ENCODE measurements at regions not wholly inside any gene's neighbourhood (a gene's known extent, or its start where the extent isn't known, plus 50 kb on each side); places are given as distances from the start of the nearest gene placed in this dataset.
A peak's percentile ranks its signal among the peaks of the same experiment; 100 is the strongest.
"Not testable (repeated sequence)": the region's sequence is repeated elsewhere in the genome, so short reads cannot be mapped to it uniquely, and the experiment has no call there.

DNA sequence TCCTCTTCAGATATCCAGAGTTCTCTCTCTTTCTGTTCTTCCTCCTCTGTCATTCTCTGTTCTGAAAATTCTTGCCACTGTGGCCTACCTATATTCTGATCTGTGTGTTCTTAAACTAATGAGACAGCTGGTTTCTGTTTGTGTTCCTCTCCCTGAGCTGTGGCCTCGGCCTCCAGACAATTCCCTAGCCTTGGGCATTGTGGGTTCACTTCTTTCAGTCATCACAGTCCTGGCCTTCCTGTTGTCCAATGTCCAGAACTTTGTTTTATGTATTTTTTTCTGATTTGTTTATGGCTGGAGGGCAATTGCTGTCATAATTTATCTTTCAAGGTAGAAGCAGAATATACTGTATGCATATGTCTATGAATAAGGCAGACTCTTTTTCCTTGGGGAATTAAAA is 173.2 kb upstream of the MTPN start:
- DNase-seq: no peak

DNA sequence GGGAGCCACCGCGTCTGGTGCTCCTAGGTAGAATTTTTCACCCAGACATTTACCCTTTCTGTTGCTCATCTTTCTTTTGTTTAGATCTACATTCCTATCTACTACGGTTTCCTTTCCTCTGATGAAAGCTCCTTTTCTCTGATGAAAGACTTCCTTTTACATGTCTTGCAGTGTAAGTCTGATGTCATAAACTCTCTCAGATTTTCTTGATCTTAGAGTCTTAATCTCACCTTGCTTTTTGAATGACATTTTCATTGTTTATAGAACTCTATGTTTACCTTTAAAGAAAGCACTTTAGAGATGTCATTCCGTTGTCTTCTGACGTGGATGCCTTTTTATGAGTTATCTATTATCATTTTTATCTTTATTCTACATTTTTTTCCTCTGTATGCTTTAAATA is 171.8 kb upstream of the MTPN start:
- DNase-seq: no peak

DNA sequence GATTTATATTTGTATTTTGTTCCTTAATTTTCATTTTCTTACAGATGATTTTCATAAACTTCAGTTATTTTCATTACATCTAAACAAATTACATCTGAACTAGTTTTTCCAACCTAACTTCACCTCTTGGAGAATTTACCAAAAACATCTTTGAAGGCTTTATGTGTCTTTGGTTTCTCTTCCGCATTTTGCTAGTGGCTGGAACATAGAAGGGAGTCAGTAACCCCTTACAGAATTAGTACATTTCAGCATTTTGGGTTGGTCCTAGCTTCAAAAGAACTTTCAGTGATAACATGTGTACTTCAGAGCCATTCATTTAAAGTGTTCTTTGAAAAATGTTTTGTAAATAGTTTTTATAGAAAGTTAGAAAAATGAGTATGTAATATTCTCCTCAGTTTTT is 169.8 kb upstream of the MTPN start:
- no peak for DNase-seq

DNA sequence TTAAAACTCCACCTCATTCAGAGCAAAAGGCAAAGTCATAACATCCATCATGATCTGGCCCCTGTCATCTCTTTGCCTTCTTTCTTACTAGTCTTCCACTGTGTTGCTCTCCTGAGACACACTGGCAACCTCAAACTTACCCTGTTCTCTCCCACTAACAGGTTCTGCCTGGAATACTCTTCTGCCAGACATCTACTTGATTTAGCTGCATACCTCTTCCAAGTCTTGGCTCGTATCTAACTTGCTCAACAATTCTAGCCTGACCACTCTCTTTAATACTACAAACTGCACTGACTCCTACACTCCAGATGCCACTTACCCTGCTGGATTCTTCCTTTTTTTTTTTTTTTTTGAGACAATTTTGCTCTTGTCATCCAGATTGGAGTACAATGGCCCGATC is 167.0 kb upstream of the MTPN start:
- DNase-seq: no peak

DNA sequence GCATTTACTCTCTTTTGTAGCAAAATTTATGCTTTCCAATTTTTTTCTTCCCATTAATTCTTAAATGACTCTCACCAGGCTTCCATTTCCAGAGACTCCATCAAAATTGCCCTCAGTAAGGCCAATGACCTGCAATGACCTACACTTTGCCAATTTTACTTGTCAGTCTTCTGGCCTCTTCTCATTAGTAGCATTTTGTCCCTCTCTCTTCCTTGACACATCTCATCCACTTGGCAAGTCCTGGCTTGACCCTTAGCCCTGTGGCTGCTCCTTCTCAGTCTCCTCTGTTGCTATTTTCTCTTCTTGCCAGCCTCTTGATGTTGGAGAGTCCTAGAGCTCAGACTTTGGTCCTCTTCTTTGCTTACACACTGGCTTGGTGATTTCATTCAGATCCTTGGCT is 166.1 kb upstream of the MTPN start:
- DNase-seq: no peak

DNA sequence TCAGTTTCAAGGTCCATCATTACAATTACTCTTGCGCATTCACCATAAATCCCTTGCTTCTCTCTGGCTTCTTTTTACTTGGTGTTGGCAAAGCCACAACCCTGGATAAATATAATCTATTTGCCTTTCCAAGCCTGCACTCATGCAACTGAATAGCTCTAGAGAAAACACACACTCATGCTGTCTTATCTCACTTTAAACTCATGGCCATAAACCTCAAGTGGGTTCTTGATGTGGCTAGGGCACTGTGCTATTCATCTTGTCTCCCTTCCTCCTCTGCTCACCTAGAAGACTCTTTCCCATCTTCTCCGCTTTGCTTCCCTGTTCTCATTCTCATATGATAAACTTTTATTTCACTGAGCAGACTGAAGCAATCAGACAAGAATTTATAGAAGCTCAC is 165.4 kb upstream of the MTPN start:
- DNase-seq: no peak

DNA sequence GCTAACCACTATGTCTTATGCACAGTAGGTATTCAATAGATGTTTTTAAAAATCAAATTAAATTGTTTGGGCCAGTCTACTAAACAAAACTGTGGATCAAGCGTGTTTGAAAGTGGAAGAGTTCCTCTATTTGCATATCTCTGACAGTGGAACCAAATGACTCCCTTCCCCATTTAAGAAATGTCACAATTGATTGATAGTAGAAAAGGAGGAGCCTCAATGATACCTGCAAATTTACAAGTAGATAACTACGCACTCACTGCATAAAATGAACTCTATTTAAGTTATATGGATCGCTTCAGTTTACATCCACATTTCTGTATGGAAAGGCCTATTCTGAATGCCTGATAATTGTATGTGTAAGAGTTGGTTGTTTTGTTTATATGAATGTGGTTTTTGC is 163.3 kb upstream of the MTPN start:
- DNase-seq: no peak

DNA sequence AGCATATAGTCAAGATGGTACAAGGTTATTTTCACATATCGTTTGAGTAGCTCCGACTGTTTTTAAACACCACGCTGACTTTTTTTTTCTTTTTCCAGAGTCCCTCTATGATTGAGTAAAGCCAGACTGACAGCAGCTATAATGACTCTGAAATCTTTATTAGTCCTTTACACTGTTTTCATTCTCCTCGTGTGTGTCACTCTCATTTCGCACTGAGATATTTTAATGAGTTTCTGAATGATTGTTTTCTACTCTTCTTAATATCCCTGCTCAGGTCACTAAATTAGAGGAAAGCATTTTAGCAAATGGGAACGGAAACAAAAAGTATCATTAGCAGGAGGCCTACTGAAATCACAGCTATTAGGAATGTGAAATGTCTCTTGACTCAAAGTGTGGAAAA is 162.3 kb upstream of the MTPN start:
- DNase-seq: no peak

DNA sequence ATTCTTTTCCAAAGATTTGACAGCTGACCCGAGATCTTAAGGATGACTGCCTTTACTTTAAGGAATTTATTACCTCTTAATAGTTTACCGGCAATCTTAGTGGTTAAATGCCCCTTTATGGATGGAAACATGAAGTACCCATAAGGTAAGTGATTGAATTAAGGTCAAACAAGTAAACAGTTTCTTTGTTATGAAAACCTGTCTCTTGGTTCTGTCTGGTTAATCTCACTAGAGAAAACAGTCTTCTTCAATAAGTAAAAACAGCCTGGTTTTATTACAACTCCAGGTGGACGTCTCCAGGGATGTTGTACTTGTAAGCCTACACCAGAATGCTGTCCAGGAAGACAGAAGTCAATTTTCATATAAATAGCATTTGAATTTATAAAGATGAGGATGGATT is 161.8 kb upstream of the MTPN start:
- no peak for DNase-seq

DNA sequence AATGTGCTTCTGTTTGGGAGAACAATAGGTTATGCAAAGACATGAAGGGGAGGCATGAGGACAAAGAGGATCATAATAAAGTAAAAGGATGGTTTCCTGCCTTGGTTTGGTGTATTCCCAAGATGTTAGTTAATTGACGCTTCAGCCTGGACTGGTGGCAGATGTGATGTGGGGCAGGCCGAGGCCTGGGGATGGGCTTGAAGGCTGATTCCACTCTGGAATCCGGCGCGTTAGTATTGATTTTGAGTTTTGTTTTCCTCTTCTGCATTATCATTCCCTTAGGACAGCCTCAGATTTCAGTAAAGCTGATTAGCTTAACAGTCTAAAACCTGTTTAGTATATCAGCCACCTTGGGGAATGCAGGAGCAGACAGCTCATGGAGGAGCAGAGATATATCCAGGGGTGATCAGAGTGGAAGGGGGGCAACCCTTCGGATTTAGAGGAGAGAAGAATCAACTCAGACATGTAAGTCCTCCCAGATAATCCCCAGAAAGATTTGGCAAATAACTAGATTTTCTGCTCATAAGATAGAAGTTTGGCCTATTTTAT is 159.8 kb upstream of the MTPN start:
- no peak for DNase-seq

DNA sequence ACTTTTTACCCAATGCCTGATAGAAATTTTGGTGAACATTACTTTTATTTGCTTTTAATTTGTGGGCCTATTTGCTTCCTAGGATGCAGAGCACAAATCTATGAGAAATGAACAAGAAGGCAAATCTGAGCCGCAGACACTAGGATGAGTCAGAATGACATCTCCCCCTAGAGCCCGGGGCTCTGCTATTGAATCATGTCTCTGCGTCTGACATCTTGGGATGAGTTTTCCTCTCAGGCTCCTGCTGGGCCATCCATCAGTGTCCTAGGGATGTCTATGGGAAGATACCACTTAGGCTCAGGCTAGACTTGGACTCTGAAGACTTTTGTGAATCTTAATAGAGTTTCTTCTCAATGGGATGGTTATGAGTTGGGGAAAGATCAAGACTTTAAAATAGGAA is 157.3 kb upstream of the MTPN start:
- DNase-seq: no peak

DNA sequence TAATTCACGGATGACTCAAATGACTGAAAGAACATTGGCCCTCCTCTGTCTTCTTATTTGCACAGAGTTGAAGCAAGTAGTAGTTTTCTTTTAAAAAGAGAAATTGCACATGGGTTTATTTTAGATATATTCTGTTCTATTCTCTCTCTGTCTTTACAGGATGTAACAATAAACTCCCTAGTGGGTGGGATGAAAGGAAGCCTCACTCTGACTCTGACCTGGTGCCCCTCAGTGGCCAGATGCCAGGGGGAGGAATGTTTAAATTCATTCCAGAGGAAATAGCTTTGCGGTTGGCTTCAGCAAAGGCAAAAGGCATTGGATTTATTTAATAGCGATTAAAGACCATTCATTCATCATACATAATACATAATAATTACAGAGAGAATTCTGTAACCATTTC is 156.4 kb upstream of the MTPN start:
- no peak for DNase-seq

DNA sequence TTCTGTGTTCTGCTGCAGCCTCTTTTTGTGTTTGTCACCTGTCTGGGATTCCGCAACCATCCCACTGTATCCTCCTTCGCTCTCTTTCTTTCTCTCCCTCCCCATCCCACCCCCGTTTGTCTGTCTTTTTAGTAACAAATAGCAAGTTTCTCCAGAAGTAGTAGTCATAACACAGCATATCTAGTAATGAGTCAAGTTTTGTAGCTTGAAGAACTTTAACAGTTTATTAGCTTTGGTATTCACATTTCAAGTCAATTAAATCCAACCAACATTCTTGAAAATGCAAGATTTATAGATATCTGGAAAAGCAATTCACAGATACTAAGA is 154.1 kb upstream of the MTPN start:
- DNase-seq: no peak

DNA sequence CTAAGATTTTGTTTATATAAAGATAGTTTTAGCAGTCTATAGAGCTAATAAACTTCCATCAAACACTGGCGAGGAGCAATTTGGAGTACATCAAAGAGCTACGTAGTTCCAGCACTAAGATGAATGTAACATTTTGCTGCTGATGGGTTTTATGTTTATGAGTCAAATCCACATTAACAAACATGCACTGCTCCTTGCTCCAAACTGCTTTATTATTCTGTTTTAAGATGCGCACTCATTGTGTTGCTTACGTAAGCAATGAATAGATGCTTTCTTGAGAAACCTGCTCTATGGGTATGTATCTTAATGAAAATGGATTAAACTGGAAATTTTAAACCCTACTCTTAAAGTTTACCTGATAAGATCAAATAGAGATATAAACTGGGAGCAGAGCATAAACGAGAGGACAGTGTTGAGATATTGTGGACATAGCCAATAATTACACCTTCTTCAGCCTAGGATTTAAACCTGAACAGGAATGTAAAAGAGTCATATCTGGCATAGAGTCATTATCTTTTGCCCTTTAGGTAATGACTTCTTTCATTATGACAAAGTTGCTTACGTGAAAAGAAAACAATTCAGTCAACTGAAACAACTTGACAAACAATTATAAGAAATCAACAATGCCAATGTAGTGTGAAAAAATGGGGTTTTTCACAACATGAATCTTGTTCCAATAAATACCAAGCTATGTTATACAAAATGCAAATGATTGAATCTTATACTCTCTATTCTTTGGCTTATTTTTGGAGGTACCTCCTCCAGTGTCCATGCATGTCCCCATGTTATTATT is 153.5 kb upstream of the MTPN start:
- DNase-seq: no peak

DNA sequence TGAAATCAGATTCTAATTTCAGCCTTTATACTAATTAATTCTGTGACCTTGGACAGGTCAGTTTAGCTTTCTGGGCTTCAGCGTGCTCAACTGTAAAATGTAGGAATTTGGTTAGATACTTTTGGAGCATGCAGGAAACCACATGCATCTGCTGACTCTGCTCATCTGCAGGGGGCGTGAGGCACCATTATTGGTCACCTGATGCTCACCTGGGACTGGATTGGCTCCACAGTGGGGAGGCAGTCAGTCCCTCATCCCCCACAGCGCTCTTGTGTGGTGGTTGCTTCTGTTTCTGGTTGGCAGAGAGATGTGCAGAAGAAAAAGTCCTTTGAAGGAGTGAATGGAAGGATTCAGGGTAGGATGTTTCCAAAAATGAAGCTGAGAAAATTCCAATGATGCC is 150.9 kb upstream of the MTPN start:
- no peak for DNase-seq

DNA sequence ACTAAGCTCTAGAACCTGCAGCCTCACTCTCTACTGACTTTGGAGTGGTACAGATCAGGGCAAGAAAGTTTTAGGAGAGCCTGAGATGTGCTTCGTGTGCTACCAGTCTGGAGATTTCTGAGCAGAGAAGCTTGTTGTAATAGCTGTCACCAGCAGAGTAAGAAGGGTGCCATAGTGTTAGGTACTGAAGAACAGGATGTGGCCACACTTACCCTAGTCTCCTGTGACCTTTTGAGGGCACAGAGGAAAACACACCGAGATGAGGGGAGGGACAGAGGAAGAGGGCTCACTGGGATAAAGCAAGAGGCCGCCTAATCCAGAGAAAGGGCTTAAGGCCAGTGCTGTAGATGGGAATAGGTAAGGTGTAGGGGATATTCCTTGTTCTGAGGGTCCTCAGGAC is 146.2 kb upstream of the MTPN start:
- DNase-seq: no peak

DNA sequence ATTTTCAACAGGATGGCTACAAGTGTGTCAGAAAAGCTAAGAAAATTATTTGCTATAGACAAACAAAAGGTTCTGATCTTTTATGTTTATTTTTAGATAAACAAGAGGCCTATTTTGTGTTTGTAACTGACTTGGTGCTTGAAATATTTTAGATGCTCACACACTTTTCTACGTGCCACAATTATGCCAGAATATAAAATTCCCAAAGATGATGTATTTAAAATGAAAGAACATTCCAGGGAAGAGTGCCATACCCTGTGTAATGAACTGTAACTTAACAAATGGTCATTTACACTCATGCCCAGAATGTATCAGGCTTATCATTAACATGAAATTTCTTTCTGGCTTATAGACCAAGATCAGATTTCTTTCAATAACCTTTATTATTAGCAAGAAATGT is 144.9 kb upstream of the MTPN start:
- DNase-seq: no peak

DNA sequence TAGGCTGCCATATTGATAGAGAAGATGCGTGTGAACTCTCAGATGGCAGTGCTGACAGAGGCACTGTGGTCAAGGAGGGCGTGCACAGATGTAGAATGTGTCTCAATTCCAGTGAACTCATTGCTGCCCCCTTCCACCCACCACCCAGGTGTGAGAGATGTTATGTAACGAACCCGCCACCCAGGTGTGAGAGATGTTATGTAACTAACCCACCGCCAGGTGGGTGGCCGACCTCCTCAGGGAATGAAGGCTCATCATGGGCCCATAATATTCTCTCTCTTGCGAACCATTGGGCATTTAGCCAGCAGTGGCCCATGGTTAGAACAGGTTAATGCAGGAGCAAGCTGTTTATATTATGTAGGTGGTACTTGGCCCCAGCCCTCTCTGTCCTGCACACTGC is 140.4 kb upstream of the MTPN start:
- no peak for DNase-seq

DNA sequence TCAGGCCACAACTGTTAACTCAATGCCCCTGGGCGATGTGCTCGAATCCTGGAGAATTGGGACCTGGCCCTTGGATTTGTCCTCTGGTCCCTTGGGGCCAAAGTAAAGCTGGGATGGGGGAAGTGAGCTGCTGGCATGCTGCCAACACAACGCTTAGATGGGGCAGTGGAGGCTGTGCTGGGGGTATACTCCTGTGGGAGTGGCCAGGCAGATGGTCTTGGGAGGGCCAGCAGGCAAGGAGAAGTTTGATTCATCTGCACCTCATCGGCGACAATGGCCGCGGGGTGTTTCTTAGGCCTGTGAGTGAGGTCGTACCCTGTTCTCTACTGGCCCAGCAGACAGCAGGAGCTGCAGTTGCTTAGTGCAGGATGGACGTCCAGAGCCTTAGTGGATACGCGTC is 139.0 kb upstream of the MTPN start:
- no peak for DNase-seq

DNA sequence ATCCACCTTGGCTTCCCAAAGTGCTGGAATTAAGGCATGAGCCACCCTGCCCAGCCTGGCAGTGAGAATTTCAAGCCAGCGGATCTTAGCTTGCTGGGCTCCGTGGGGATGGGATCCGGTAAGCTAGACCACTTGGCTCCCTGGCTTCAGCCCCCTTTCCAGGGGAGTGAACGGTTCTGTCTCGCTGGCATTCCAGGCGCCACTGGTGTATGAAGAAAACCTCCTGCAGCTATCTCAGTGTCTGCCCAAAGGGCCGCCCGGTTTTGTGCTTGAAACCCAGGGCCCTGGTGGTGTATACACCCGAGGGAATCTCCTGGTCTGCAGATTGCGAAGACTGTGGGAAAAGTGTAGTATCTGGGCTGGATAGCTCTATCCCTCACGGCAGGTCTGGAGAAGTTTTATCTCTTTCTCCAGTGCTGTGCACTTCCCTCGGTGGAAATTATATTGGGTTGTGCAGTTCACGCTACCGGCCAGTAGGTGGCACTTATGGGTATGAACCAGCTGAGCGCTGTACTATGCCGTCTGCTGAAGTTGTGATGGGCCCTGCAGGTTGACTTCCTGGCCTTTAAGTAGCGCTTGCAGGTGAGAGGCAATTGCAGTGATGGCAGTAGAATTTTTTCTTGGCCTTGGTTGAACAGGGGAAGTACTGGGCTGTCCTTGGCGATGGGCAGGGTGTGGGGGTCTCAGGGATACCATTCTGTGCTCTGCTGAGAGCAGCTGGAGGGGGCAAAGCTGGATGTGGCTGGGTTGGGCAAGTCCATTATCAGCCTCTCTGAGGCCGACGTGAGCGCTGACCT is 138.0 kb upstream of the MTPN start:
- peak in 1 of 4 experiments; percentile 5 for DNase-seq

DNA sequence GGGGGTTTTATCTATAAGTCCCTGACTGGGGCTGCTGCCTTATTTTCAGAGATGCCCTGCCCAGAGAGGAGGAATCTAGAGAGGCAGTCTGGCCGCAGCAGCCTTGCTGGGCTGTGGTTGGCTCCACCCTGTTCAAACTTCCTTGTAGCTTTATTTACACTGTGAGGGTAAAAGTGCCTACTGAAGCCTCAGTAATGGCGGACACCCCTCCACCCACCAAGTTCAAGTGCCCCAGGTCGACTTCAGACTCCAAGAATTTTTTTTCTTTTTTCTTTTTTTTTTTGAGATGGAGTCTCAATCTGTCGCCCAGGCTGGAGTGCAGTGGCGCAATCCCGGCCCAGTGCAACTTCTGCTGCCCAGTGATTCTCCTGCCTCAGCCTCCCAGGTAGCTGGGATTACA is 137.3 kb upstream of the MTPN start:
- not testable (repeated sequence) for DNase-seq

DNA sequence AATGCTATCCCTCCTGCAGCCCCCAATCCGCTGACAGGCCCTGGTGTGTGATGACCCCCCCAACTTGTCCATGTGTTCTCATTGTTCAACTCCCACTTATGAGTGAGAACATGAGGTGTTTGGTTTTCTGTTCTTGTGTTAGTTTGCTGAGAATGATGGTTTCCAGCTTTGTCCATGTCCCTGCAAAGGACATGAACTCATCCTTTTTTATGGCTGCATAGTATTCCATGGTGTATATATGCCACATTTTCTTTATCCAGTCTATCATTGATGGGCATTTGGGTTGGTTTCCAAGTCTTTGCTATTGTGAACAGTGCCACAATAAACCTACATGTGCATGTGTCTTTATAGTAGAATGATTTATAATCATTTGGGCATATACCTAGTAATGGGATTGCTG is 131.9 kb upstream of the MTPN start:
- DNase-seq: not testable (repeated sequence)

DNA sequence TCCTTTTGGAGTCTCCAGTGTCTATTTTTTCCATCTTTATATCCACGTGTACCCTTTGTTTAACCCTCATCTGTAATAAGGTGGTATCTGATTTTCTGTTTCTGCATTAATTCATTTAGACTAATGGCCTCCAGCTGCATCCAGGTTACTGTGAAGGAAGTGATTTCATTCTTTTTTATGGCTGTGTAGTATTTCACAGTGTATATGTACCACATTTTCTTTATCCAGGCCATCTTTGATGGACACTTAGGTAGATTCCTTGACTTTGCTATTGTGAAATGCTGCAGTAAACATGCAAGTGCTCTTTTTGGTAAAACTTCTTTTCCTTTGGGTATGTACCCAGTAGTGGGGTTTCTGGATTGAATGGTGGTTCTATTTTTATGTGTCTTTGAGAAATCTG is 128.0 kb upstream of the MTPN start:
- DNase-seq: no peak

DNA sequence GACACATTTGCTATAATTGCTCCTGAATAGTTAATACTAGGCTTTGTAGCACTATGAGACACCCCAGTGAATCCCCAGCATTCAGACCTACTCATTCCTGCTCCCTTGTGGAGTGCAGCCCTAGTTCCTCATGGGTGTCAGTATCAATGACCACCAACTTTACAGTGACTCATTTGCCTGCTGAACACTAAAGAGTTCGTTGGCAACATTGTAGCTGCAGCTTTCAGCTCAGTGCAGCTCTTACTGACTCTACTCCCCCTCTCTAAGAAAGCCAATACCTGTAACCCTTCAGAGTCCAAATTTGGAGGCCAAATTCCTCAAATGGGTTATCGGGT is 127.1 kb upstream of the MTPN start:
- no peak for DNase-seq

All from activated CD4-positive, CD25-positive, alpha-beta regulatory T cell (primary cell).